ENCODE measurements at regions not wholly inside any gene's neighbourhood (a gene's known extent, or its start where the extent isn't known, plus 50 kb on each side); places are given as distances from the start of the nearest gene placed in this dataset.

GRCh38 chr6:113480616-113481015, 376.5 kb upstream of the MARCKS start:
- H3K4me3 ChIP-seq (ENCODE audit: low read depth, low read length, poor library complexity, severe bottlenecking): no peak overlapping the region
- H3K4me2 ChIP-seq (ENCODE audit: low read length): no peak overlapping the region

GRCh38 chr6:113481458-113481857, 375.7 kb upstream of the MARCKS start:
- H3K4me3 ChIP-seq (ENCODE audit: low read depth, low read length, poor library complexity, severe bottlenecking): no peak overlapping the region
- H3K27ac ChIP-seq (ENCODE audit: low read depth, low read length, poor library complexity, severe bottlenecking): no peak overlapping the region
- H4K20me1 ChIP-seq (ENCODE audit: insufficient read depth, low read length): no peaks in the 10 kb centered on the region
- no peaks in the 10 kb centered on the region for H3K79me2 ChIP-seq (ENCODE audit: insufficient read depth, low read length)
- H3K27me3 ChIP-seq (ENCODE audit: insufficient read depth, low read length): no peaks in the 10 kb centered on the region
- no peaks in the 10 kb centered on the region for H3F3A ChIP-seq (ENCODE audit: insufficient read depth, low read length)
- no peaks in the 10 kb centered on the region for H3K36me3 ChIP-seq (ENCODE audit: insufficient read depth, low read length)
- H3K9ac ChIP-seq (ENCODE audit: low read length): no peak overlapping the region
- H3K4me1 ChIP-seq (ENCODE audit: insufficient read depth, low read length, severe bottlenecking): no peaks in the 10 kb centered on the region
- no peak overlapping the region for H2AFZ ChIP-seq (ENCODE audit: low read length)
- no peaks in the 10 kb centered on the region for H3K9me2 ChIP-seq (ENCODE audit: low read depth, low read length)
- TF ChIP-seq EZH2 (IDR thresholded peaks at IDR 0.05; ENCODE audit: borderline replicate concordance, low read length) (no peak), CTCF (IDR thresholded peaks at IDR 0.05; ENCODE audit: low read length) (no peak)
- no peaks in the 10 kb centered on the region for H3K9me3 ChIP-seq (ENCODE audit: low read length)
- no peak overlapping the region for H3K4me2 ChIP-seq (ENCODE audit: low read length)

More at GRCh38 chr6:113480616-113481015, 376.5 kb upstream of the MARCKS start:
- Histone ChIP-seq H3K79me2 (ENCODE audit: insufficient read depth, low read length) (no peaks in the 10 kb centered on the region), H4K20me1 (ENCODE audit: insufficient read depth, low read length) (no peaks in the 10 kb centered on the region), H3K27ac (ENCODE audit: low read depth, low read length, poor library complexity, severe bottlenecking) (no peak overlapping the region), H2AFZ (ENCODE audit: low read length) (no peak overlapping the region), H3K9me2 (ENCODE audit: low read depth, low read length) (no peaks in the 10 kb centered on the region), H3K4me1 (ENCODE audit: insufficient read depth, low read length, severe bottlenecking) (no peaks in the 10 kb centered on the region), H3K9ac (ENCODE audit: low read length) (no peak overlapping the region), H3K9me3 (ENCODE audit: low read length) (no peaks in the 10 kb centered on the region), H3F3A (ENCODE audit: insufficient read depth, low read length) (no peaks in the 10 kb centered on the region), H3K36me3 (ENCODE audit: insufficient read depth, low read length) (no peaks in the 10 kb centered on the region), H3K27me3 (ENCODE audit: insufficient read depth, low read length) (no peaks in the 10 kb centered on the region)
- TF ChIP-seq CTCF (IDR thresholded peaks at IDR 0.05; ENCODE audit: low read length) (no peak), EZH2 (IDR thresholded peaks at IDR 0.05; ENCODE audit: borderline replicate concordance, low read length) (no peak)

GRCh38 chr6:113481910-113482309, 375.2 kb upstream of the MARCKS start:
- no peaks in the 10 kb centered on the region for H3K9me2 ChIP-seq (ENCODE audit: low read depth, low read length)
- no peak overlapping the region for H3K9ac ChIP-seq (ENCODE audit: low read length)
- H2AFZ ChIP-seq (ENCODE audit: low read length): no peak overlapping the region
- H3K27me3 ChIP-seq (ENCODE audit: insufficient read depth, low read length): no peaks in the 10 kb centered on the region
- TF ChIP-seq EZH2 (IDR thresholded peaks at IDR 0.05; ENCODE audit: borderline replicate concordance, low read length) (no peak), CTCF (IDR thresholded peaks at IDR 0.05; ENCODE audit: low read length) (no peak)
- H3K4me2 ChIP-seq (ENCODE audit: low read length): no peak overlapping the region
- H3K27ac ChIP-seq (ENCODE audit: low read depth, low read length, poor library complexity, severe bottlenecking): no peak overlapping the region
- H3K36me3 ChIP-seq (ENCODE audit: insufficient read depth, low read length): no peaks in the 10 kb centered on the region
- no peaks in the 10 kb centered on the region for H3K79me2 ChIP-seq (ENCODE audit: insufficient read depth, low read length)
- no peaks in the 10 kb centered on the region for H3K9me3 ChIP-seq (ENCODE audit: low read length)
- no peak overlapping the region for H3K4me3 ChIP-seq (ENCODE audit: low read depth, low read length, poor library complexity, severe bottlenecking)
- H4K20me1 ChIP-seq (ENCODE audit: insufficient read depth, low read length): no peaks in the 10 kb centered on the region
- no peaks in the 10 kb centered on the region for H3K4me1 ChIP-seq (ENCODE audit: insufficient read depth, low read length, severe bottlenecking)
- H3F3A ChIP-seq (ENCODE audit: insufficient read depth, low read length): no peaks in the 10 kb centered on the region
